ENCODE measurements at regions not wholly inside any gene's neighbourhood (a gene's known extent, or its start where the extent isn't known, plus 50 kb on each side); places are given as distances from the start of the nearest gene placed in this dataset.
A peak's percentile ranks its signal among the peaks of the same experiment; 100 is the strongest.
"Not testable (repeated sequence)": the region's sequence is repeated elsewhere in the genome, so short reads cannot be mapped to it uniquely, and the experiment has no call there.

DNA sequence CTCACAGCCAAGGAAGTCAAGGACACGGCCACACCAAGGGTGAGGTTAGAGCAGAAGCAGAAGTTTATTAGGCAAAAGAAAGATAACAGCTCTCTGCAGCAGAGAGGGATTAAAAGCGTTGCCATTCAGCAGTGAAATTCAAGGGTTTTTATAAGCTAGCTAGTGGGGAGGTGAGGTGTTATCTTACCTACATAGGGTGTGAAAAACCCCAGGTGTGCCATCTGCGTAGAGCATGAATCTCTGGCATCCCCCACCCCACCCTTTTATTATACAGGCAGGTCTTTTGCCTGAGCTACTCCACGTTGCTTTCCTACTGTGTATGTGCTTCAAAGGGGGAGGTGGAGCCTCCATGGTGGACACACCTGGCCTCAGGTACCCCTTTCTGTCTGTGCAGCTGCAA is 135.4 kb downstream of the ARHGAP11B start:
- DNase-seq, result not testable (repeated sequence)

DNA sequence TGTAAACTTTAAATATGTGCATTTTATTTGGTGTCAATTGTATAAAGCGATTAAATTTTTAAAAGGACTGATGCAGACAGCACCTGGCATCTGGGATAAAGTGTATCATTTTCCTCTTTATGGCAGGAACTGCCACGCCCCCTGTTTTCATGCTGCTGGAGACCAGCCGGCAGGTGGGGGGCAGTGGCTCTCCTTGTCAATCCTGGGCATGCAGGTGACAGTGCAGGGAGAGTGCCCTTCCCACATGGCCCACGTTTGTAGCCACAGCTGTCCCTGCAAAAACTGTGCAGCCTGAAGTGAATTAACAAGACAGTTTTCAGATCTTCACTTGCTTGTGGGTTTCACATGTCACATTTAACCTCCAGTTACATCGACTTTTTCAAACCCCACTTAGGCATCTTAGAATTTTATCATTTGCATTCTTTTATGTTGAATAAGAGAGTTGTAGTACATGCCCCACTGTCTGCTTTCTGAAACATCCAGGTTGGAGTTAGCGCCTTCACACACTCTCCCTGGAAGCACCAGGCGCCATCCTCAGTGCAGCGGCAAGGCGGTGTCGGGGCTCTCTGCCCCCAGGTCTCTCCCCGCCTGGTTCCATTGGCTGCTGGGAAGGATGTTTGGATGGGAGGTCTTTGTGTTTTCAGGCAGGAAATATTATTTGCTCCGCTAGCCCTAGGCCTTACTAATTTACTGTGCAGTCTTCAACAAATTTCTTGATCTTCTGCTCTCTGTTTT is 134.2 kb upstream of the FAN1 start:
- DNase-seq, result not testable (repeated sequence)

DNA sequence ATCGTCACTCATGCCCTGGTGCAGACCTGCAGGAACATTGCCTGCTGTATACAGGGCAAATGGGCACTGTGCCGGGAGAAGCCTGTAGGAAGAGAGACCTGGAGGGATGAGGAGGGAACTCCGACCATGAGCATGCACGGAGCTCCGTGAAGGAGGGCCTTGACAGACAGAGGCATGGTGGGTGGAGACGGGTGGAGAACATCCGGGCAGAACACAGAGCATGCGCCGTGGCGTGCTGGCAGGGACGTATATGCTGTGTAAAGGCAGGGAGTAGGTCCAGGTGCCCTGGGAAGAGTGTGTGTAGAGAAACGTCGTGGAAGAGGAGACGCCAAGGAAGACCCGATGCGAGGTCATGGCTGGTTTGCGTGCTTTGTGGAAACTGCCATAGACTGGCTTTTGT is 133.0 kb upstream of the FAN1 start:
- no peak for DNase-seq

DNA sequence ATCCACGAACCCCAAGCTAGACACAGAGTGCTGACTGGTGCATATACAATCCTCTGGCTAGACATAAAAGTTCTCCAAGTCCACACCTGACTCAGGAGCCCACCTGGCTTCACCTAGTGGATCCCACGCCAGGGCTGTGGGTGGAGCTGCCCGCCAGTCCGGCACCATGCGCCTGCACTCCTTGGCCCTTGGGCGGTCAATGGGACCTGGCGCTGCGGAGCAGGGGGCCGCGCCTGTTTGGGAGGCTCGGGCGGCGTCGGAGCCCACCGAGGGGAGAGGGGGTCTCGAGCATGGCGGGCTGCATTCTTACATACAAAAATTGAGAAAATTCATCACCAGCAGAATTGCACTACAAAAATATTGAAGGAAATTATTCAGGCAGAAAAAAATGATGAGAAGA is 120.7 kb upstream of the FAN1 start:
- no peak for DNase-seq

DNA sequence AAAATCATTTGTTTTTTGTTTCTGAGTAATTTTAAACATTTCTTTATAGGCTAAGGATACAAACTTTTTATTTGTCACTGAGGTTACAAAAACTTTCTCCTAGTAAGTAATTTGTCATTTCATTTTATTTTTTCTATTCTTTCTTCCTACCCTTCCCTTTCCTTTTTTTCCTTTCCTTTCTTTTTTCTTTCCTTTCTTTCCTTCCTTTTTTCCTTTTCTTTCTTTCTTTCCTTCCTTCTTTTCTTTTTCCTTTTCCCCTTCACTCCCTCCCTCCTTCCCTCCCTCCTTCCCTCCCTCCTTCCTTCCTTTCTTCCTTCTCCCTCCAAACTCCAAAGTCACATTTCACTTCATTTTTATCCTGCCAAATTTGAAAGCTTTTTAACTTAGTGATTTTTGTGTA is 115.1 kb upstream of the FAN1 start:
- DNase-seq, result no peak

DNA sequence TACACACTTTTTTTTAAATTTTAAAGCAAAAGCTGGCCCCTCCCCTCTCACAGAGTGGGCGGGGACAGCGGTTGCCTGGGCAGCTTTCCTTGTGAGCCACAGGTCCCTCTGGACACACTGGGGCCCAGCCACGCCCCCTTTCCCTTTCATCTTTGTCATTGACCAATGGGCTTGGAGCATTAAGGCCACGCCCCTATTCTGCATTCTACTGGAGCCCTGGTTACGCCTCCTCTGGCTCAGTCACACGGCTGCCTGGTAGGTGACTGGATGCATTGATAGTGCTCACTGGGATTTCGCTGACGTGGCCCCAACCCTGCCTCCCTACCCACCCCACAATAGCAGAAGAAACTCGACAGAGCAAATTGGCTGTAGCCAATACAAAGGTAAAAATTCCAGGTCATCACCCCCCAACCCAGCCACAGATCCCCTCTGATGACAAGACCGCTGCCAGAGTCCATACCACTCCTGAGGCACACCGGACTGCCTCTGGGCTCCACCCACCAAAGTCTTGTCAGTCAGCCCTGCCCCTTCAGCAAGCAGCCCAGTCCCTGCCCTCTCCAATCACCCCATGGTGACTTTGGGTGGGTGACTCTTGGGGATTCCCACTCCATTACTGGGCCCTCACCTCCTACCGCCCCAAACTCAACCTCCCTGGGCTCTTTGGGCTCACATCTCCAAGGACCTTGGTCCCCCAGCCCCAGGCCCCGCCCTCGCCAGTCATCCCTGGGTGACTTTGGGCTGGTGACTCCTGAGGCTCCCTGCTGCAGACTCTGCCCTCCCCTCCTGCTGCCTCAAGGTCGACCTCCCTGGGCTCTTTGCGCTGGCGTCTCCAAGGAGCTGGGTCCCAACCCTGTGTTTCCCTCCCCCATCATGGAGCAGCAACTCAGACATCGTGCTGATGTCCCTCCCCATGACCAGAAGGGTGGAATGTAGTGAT is 112.2 kb upstream of the FAN1 start:
- DNase-seq, result no peak

DNA sequence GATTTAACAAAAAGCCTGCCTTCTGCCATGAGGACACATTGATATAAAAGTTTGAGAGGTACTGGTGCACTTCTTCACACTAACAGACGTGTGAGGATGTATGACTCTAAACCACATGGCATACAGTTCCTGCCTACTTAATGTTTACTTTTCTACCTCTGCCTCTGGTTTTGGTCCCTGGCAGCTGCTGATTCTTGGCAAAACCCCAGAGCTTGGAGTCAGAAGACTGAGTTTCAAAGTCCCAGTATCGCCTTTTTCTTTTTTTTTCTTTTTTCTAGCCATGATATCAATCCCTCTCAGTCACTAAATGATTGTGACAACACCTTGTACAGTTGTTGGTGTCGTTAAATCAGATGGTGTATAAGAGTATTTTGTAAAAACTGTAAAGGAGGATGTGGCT is 110.9 kb upstream of the FAN1 start:
- DNase-seq, result not testable (repeated sequence)

DNA sequence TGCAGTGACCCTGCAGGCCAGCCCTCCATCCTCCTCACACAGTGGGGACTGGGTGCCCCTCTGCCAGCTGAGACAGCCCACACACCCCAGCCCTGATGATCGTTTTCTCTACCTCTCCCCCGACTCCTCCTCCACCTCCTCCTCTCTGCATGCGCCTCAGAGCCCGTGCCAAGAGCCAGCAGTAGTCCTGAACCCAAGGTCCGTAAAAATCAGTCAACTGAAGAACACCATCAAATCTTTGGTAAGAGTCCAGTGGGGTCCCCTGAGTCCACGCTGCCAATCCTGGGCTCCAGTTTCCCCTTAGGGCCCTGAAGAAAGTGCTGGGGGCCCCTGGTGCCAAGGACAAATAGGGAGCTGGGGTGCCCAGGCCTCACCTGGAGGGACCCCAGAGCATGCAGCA is 109.3 kb upstream of the FAN1 start:
- DNase-seq, result no peak

DNA sequence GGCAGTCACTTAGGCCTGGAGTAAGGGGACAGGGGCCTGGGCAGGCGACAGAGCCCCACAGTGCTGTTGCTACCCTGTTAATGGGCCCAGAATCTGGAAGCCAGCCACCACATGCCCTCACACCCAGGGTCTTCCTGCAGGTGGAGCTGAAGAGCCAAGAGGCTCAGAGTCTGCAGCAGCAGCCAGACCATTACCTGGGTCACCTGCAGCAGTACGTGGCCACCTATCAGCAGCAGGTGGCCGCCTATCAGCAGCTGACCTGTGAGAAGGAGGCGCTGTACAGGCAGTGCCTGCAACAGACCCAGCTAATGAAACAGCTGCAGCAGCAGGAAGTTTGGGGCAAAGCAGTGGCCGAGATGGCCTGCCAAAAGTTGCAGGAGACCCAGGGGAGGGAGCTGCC is 104.2 kb upstream of the FAN1 start:
- not testable (repeated sequence) for DNase-seq

DNA sequence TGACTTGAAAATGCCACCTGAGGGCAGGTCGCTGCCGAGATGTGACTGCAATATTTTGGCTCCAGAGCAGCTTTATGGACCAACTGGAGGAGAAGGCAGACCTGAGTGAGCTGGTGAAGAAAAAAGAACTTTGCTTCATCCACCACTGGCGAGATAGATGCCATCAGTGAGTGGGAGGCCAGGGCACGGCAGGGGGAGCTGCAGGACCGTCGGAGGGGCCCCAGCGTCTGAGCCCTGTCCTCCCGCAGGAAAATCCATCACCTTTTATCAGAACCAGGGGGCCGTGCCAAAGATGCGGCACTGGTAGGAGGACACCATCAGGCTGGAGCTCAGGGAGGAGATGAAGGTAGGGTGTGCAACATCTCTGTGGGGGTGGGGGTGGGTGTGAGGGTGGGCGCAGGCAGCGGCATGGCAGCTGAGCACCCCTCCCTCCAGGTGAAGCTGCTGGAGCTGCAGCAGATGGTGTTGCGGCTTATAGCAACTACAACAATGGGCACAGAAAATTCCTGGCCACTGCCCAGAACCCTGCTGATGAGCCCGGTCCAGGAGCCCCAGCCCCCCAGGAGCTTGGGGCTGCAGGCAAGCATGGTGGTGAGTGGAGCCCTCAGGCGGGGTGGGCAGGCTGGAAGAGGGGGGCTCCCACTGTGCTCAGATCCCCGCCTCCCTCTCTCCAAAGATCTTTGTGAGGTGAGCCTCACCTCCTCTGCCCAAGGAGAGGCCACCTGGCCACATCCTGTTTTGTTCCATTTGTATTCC is 102.4 kb upstream of the FAN1 start:
- not testable (repeated sequence) for DNase-seq

DNA sequence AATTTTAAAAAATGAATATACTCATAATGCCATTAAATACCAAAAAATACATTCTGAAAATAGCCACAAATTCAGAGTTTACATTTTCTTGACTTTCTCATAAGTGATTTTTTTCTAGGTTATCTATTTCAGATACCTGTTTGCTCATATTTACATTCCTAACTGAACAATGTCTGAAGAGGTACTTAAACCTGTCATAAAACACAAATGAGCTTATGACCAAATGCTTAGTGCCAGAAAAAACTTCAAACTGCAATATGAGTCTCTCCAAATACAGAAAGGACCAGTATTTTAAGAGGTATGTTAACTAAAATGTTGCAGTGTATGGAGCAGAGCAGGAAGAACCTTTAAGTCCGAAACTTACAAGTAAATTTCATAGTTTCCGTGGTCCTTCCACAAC is 101.7 kb upstream of the FAN1 start:
- DNase-seq, result not testable (repeated sequence)

DNA sequence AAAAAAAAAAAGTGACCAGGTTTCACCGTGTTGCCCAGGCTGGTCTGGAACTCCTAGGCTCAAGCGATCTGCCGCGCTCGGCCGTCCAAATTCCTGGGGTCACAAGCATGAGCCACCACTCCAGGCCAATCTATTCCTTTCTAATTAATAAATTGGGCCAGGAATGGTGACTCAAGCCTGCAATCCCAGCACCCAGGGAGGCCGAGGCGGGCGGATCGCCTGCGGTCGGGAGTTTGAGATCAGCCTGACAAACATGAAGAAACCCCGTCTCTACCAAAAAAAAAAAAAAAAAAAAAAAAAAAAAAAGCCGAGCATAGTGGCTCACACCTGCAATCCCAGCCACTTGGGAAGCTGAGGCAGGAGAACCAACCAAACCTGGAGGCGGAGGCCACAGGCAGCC is 100.0 kb upstream of the FAN1 start:
- DNase-seq, result not testable (repeated sequence)

DNA sequence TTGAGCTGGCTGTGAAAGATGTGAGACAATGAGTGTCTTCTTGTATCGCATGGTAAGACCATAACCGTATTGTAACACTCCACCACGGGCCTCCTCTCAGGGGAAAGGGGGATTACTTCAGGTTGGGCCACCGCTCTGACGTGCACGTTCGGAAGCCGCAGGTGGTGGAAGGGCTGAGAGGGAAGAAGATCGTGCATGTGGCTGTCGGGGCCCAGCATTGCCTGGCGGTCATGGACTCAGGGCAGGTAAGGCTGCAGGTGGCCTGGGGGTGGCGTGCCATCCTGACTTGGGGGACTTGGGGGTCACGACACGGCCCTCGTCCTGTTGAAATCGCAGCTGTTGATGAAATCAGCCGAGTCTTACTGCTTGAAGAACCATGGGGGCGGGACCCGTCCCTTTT is 87.3 kb upstream of the FAN1 start:
- DNase-seq, result no peak

DNA sequence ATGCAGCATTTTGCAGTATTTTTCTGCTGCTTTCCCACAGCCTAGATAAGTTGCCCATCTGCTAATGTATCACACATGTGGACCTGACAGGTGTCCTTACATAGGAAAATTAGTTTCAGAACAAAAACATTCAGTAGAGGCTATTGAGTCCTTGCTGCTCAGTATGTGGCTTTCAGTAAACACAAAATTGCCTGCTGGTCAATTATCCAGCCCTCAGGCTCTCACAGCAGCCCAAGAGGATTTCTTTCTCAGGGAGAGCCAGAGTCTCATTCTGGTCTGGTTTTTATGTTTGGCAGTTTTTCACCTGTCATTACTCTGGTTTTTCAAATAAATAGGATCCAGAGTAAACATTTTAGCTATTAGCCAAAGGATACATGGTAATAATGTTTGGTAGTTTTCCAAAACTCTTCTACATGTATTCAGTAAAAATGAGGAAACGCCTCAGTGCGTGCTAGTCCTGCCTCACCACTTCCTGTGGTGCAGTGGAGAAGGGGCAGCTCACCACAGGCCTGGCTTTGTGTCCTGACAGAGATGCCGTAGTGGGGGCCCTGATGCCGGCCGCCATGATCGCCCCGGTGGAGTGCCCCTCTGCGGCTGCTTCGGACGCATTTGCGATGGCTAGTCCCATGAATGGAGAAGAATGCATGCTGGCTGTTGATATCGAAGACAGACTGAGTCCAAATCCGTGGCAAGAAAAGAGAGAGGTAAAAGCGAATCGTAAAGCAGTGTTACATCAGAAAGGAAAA is 80.5 kb upstream of the FAN1 start:
- not testable (repeated sequence) for DNase-seq

DNA sequence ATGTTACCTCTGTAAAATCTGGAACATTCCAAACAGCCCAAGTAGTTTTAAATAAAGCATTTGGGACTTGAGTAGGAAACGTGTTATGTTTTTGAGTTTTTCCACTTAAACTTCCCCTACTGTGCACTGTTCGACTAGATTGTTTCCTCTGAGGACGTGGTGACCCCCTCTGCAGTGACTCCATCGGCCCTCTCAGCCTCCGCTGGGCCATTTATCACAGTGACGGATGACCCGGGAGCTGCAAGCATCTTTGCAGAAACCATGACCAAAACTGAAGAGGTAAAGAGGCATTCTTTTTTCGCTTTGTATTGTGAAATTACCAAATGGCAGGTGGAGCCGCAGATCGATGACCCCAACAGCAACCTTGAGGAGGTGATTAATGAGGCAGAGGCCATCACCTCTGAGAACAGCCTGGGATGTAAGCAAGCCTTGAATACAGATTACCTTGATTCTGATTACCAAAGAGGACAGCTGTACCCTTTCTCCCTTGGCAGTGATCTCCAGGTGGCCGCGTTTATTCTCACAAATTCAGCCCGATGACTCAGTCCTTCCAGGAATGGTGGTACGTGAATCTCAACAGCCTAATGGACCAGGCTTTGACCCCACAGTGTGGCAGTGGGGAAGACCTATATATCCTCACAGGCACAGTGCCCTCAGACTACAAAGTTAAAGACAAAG is 79.1 kb upstream of the FAN1 start:
- no peak for DNase-seq

DNA sequence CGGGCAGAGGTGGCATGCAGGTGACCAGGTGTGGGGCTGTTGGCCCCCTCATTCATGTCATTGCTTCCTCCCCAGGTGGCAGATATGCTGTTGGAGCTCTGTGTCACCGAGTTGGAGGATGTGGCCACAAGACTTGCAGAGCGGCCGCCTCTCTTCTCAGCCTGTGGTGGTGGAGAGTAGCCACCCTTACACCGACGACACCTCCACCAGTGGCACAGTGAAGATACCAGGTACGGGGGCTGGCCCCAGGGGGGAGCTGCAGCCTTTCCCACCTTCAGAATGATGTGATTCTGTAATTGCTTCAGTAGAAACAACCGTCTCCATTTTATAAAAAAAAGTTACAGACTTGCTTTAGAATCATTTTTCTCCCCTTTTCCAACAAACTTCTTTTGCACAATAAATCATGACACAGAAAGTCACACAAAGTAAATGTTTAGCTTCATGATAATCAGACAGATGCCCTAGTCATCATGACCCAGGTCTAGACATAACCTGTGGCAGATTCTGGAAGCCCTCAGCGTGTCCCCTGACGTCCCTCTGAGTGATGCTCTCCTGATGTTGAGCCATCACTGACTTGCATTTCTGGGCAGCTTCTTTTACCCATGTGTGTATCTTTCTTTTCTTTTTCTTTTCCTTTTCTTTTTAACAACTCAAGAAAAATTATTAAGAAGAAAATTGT is 76.0 kb upstream of the FAN1 start:
- no peak for DNase-seq

DNA sequence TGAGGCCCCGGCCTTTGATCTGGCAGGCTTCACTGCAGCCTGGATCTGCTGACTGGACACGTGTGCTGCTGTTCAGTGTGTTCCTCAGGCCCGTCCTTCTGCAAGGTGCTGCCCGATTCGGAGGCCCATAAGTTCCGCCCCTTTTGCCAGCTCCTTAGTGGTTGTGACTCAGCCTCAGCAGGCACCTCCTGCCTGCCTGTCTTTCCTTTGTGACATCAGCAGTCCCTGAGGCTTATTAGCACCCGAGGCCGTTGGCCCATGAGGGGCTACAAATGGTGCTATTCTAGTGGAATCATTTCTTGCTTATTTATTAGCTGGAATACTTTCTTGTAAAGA is 75.4 kb upstream of the FAN1 start:
- DNase-seq, result not testable (repeated sequence)

DNA sequence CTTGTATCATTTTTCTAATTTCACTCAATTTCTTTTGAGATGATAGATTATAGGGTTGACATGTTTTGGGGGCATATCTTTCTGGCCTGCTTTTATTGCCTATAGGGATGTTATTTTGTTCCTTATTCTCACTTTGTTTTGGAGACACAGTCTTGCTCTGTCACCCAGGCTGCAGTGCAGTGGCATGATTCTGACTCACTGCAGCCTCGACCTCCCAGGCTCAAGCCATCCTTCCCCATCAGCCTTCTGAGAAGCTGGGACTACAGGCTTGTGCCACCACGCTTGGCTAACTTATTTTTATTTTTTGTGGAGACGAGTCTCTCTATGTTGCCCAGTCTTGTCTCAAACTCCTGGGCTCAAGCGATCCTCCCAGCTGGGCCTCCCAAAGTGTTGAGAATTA is 72.8 kb upstream of the FAN1 start:
- no peak for DNase-seq

DNA sequence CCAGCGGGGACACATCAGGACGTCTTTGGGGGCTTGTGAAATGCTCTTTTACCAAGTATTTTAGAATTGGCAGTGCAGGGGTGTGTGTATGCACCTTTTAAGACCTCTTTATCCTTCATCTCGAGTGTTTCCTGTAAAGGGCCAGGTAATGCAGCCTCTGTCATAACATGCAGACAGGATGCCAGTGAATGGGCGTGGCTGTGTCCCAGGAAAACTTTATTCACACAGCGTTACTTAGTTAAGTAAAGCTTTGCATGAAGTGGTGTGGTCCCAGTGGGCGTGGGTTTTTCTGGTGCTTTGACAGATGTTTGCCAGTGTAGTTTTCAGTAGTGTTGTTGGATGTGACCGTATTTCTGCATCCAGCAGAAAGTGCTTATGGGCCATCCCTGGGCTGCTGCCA is 70.3 kb upstream of the FAN1 start:
- not testable (repeated sequence) for DNase-seq

DNA sequence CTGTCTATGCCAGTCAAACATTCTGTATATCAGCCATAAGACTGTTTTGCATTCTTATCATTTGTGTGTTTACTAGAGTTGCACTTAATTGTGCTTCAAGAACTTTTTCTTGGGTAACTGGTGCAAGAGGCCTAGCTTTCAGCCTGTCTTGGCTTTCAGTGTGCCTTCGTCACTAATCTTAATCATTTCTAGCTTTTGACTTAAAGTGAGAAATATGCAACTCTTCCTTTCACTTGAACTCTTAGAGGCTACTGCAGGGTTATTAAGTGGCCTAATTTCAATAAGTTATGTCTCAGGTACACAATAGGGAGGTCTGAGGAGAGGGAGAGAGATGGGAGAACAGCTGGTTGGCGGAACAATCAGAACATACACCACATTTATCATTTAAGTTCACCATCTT is 62.1 kb upstream of the FAN1 start:
- not testable (repeated sequence) for DNase-seq

DNA sequence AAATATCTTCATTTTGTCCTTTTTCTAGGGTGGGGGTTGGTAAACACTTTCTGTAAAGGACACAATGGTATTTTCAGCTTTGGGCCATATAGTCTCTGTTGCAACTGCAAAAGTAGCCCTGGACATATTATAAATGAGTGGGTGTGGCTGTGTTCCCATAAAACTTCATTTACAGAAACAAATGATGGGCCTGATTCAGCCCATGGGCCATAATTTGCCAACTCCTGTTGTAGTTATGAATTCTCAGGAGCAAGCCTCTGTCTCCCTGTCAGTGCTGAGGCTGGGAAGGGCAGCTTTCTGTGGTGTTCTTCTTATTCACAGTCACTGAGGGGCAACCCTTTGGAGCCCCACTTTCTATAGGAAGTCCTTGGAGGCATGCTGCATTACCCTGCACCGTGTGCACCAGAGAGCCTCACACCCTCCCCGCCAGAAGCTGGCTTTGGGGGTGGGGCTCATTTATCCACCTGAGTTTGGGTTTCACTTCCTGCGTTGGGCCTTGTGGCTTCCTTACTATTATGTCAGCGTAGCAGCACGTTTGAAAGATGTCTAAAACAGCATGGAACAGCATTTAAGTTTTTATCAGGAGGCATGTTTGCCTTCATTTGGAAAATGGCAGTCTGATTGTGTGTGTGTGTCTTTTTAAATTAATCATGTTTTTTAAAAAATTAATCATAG is 60.8 kb upstream of the FAN1 start:
- DNase-seq, result peak; percentile 25
